22Rv1 (cell line): ENCODE measurements at regions not wholly inside any gene's neighbourhood (a gene's known extent, or its start where the extent isn't known, plus 50 kb on each side); places are given as distances from the start of the nearest gene placed in this dataset.

Experiments
- CTCF ChIP-seq: fragments of 450-650 bp; IDR thresholded peaks from 2 replicates; pipeline ENCODE4 v1.5.1; 2017; ENCODE audit warnings: mild to moderate bottlenecking
- ZFX ChIP-seq: fragments of 450-650 bp; IDR thresholded peaks from 2 replicates; pipeline ENCODE4 v1.6.1; 2017; ENCODE audit warnings: antibody characterized with exemption, borderline replicate concordance

GRCh38 chr2:129779783-129780182, 199.7 kb upstream of the RAB6C start:
- TF ChIP-seq CTCF (no peak), ZFX (no peak)
